ENCODE measurements at regions not wholly inside any gene's neighbourhood (a gene's known extent, or its start where the extent isn't known, plus 50 kb on each side); places are given as distances from the start of the nearest gene placed in this dataset.

DNA sequence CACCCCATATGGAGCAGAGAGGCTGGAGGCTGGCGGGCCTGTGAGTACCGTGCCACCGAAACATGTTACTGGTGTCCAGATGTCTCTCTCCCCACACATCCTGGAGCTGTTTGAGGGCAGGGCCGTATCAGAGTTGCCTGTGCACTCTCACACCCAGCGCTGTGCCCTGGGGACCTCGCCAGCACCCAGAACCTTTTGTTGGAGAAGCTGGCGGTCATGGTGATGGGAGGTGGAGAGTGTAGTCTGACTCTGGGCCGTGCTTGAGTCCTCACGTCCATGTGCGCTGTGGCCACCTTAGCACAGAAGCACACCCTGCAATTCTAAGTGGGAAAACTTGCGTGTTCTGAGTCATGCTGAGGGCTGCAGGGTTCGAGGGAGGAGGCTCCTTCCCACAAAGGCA lies 259.2 kb downstream of the NDUFA10 start:
- DNase-seq (ENCODE audit: extremely low read depth in 1 of 4, low spot score in 3 of 4), result no peak
- intact Hi-C loops (cut with micrococcal nuclease) (no loop called here), in situ Hi-C loops (cut with MboI) (no loop called here)
- BruUV-seq (replicated peaks), result no TSS peak
- no peaks in the 10 kb centered on the region for H3K4me1 ChIP-seq (replicated peaks in 1 of 2; ENCODE audit: control insufficient read depth in 2 of 2, insufficient read depth in 2 of 2, low read length in 2 of 2)
- H3K9me3 ChIP-seq (replicated peaks; ENCODE audit: control insufficient read depth, insufficient read depth, low read depth, low read length), result no peaks in the 10 kb centered on the region
- 0% methylated on average over 8 of the region's 12 CpGs for WGBS (ENCODE audit: insufficient coverage, low coverage, missing lambda C conversion rate)
- CTCF ChIA-PET (ENCODE audit: low intra/inter-chr PET ratio), result no interaction called here
- FAIRE-seq, result no peak
- no peaks in the 10 kb centered on the region for H3K9me1 ChIP-seq (ENCODE audit: control insufficient read depth, insufficient read depth, low read length)
- H3K79me2 ChIP-seq (ENCODE audit: control insufficient read depth, insufficient read depth, low read length), result no peaks in the 10 kb centered on the region
- no peaks in the 10 kb centered on the region for H3K36me3 ChIP-seq (ENCODE audit: control insufficient read depth, insufficient read depth, low read length)
- TF ChIP-seq FOXK2 (conservative IDR thresholded peaks at IDR 0.05 in 1 of 2, IDR thresholded peaks at IDR 0.05 in 1 of 2; ENCODE audit: low read depth in 2 of 2), result no peak
- H2AFZ ChIP-seq (ENCODE audit: low read depth, low read length), result no peak overlapping the region
- H4K20me1 ChIP-seq (replicated peaks; ENCODE audit: control insufficient read depth, insufficient read depth, low read length), result no peaks in the 10 kb centered on the region; the same call in 1 of the 2 replicates
- H3K27ac ChIP-seq (ENCODE audit: extremely low read depth, low read depth, low read length), result no peak overlapping the region
- H3K4me3 ChIP-seq, result no peak overlapping the region
- no peak for ATAC-seq
- no peak overlapping the region for H3K4me2 ChIP-seq (ENCODE audit: insufficient read depth, low read length)
- H3K9ac ChIP-seq (ENCODE audit: insufficient read depth in 1 of 2, low read depth in 2 of 2, low read length in 2 of 2), result no peak overlapping the region
- H3K27me3 ChIP-seq (ENCODE audit: control insufficient read depth in 2 of 2, insufficient read depth in 2 of 2, low read length in 2 of 2), result peaks cover 0 to 45% of the 10 kb centered on the region in 2 experiments; a peak in 2 of 5 replicates
- POLR2A ChIA-PET, result no interaction called here

DNA sequence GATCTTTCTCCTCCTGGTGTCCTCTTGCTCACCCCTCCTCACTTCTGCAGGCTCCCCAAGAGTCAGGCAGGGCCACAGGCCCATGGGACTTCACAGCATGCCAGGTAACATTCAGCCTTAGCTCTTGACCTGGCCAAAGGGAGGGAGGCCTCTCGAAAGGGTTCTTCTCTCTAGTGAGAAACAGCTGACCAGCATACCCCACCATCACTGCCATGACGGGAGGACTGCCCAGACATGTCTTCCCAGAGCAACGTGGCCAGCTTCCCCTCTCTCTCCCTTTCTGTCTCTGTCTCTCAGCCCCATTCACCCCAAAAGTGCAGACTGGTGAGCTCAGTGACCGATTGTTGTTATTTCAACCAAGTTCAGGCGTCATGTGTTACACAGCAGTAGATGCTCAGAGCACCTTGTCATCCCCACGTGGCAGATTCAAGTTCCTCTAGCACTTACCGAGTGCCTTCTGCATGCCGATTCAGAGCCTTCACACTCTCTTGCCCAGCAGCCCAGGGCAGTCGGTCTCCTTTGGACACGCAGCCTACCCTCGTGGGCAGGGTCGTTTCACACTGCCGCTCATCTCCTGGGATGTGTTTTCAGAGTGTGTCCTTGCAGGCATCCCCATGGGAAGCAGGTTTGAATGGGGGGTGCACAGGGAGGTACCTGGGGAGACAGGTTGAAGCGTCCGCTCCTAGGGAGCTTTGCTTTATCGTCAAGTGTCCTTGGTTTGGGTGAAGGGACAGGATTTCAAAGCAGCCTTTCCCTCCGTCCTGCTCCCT lies 259.9 kb downstream of the NDUFA10 start:
- H3K36me3 ChIP-seq (ENCODE audit: control insufficient read depth, insufficient read depth, low read length), result no peaks in the 10 kb centered on the region
- no peaks in the 10 kb centered on the region for H3K9me3 ChIP-seq (replicated peaks; ENCODE audit: control insufficient read depth, insufficient read depth, low read depth, low read length)
- H3K4me3 ChIP-seq, result no peak overlapping the region
- no peaks in the 10 kb centered on the region; the same call in 1 of the 2 replicates for H4K20me1 ChIP-seq (replicated peaks; ENCODE audit: control insufficient read depth, insufficient read depth, low read length)
- peaks cover 0 to 51% of the 10 kb centered on the region in 2 experiments; a peak in 2 of 5 replicates for H3K27me3 ChIP-seq (ENCODE audit: control insufficient read depth in 2 of 2, insufficient read depth in 2 of 2, low read length in 2 of 2)
- FAIRE-seq (no peak), ATAC-seq (no peak), DNase-seq (ENCODE audit: extremely low read depth in 1 of 4, low spot score in 3 of 4) (no peak)
- ChIA-PET CTCF (ENCODE audit: low intra/inter-chr PET ratio) (no interaction called here), POLR2A (no interaction called here)
- 2% methylated on average over 13 of the region's 17 CpGs for WGBS (ENCODE audit: insufficient coverage, low coverage, missing lambda C conversion rate)
- intact Hi-C loops (cut with micrococcal nuclease), result no loop called here
- no peaks in the 10 kb centered on the region for H3K9me1 ChIP-seq (ENCODE audit: control insufficient read depth, insufficient read depth, low read length)
- no peak overlapping the region for H2AFZ ChIP-seq (ENCODE audit: low read depth, low read length)
- H3K27ac ChIP-seq (ENCODE audit: extremely low read depth, low read depth, low read length), result no peak overlapping the region
- H3K4me2 ChIP-seq (ENCODE audit: insufficient read depth, low read length), result no peak overlapping the region
- no TSS peak for BruUV-seq (replicated peaks)
- H3K9ac ChIP-seq (ENCODE audit: insufficient read depth in 1 of 2, low read depth in 2 of 2, low read length in 2 of 2), result no peak overlapping the region
- no peaks in the 10 kb centered on the region for H3K4me1 ChIP-seq (replicated peaks in 1 of 2; ENCODE audit: control insufficient read depth in 2 of 2, insufficient read depth in 2 of 2, low read length in 2 of 2)
- H3K79me2 ChIP-seq (ENCODE audit: control insufficient read depth, insufficient read depth, low read length), result no peaks in the 10 kb centered on the region
- in situ Hi-C loops (cut with MboI), result no loop called here
- TF ChIP-seq EP400 (IDR thresholded peaks at IDR 0.05), result no peak
- no peak for TF ChIP-seq PHF21A (IDR thresholded peaks at IDR 0.05; ENCODE audit: borderline replicate concordance, low read depth)
- TF ChIP-seq, protein P1, sequence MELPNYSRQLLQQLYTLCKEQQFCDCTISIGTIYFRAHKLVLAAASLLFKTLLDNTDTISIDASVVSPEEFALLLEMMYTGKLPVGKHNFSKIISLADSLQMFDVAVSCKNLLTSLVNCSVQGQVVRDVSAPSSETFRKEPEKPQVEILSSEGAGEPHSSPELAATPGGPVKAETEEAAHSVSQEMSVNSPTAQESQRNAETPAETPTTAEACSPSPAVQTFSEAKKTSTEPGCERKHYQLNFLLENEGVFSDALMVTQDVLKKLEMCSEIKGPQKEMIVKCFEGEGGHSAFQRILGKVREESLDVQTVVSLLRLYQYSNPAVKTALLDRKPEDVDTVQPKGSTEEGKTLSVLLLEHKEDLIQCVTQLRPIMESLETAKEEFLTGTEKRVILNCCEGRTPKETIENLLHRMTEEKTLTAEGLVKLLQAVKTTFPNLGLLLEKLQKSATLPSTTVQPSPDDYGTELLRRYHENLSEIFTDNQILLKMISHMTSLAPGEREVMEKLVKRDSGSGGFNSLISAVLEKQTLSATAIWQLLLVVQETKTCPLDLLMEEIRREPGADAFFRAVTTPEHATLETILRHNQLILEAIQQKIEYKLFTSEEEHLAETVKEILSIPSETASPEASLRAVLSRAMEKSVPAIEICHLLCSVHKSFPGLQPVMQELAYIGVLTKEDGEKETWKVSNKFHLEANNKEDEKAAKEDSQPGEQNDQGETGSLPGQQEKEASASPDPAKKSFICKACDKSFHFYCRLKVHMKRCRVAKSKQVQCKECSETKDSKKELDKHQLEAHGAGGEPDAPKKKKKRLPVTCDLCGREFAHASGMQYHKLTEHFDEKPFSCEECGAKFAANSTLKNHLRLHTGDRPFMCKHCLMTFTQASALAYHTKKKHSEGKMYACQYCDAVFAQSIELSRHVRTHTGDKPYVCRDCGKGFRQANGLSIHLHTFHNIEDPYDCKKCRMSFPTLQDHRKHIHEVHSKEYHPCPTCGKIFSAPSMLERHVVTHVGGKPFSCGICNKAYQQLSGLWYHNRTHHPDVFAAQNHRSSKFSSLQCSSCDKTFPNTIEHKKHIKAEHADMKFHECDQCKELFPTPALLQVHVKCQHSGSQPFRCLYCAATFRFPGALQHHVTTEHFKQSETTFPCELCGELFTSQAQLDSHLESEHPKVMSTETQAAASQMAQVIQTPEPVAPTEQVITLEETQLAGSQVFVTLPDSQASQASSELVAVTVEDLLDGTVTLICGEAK (IDR thresholded peaks at IDR 0.05), result no peak
- TF ChIP-seq, protein P1 (CRISPR knock-in tag; IDR thresholded peaks at IDR 0.05), result no peak
